IMR-90 (cell line): ENCODE measurements at regions not wholly inside any gene's neighbourhood (a gene's known extent, or its start where the extent isn't known, plus 50 kb on each side); places are given as distances from the start of the nearest gene placed in this dataset.
"Not testable (repeated sequence)": the region's sequence is repeated elsewhere in the genome, so short reads cannot be mapped to it uniquely, and the experiment has no call there.

ENCODE experiments used
- BHLHE40 ChIP-seq: fragments of 150-350 bp; IDR thresholded peaks from 2 replicates; pipeline ENCODE4 v1.6.1; 2016; ENCODE audit warnings: mild to moderate bottlenecking, low read depth, low read length
- CEBPB ChIP-seq: IDR thresholded peaks from 2 replicates; pipeline ENCODE4 v1.6.1; 2012; ENCODE audit warnings: low read depth, low read length, improper control_type of control experiment
- CHD1 ChIP-seq: IDR thresholded peaks from 2 replicates; pipeline ENCODE4 v1.6.1; 2012; ENCODE audit warnings: low read depth, low read length, improper control_type of control experiment
- CTCF ChIP-seq: conservative IDR thresholded peaks from 2 replicates; pipeline ENCODE4 v1.5.1; 2012; ENCODE audit warnings: mild to moderate bottlenecking, low read depth, low read length, improper control_type of control experiment
- ELK1 ChIP-seq: fragments of 150-350 bp; IDR thresholded peaks from 2 replicates; pipeline ENCODE4 v1.6.1; 2016; ENCODE audit warnings: low read depth, mild to moderate bottlenecking, low read length, moderate library complexity, borderline replicate concordance
- MAFK ChIP-seq: IDR thresholded peaks from 2 replicates; pipeline ENCODE4 v1.6.1; 2012; ENCODE audit warnings: low read depth, low read length, improper control_type of control experiment
- MXI1 ChIP-seq: IDR thresholded peaks from 2 replicates; pipeline ENCODE4 v1.6.1; 2012; ENCODE audit warnings: low read depth, mild to moderate bottlenecking, low read length, moderate library complexity, borderline replicate concordance
- POLR2A ChIP-seq: IDR thresholded peaks from 2 replicates; pipeline ENCODE4 v1.6.1; 2012; ENCODE audit warnings: mild to moderate bottlenecking, low read depth, low read length
- RAD21 ChIP-seq: IDR thresholded peaks from 2 replicates; pipeline ENCODE4 v1.6.1; 2012; ENCODE audit warnings: low read length, improper control_type of control experiment
- RFX5 ChIP-seq: IDR thresholded peaks from 2 replicates; pipeline ENCODE4 v1.8.0; 2012; ENCODE audit warnings: low read depth, mild to moderate bottlenecking, low read length, moderate library complexity
- SMC3 ChIP-seq: fragments of 150-350 bp; IDR thresholded peaks from 2 replicates; pipeline ENCODE4 v1.6.1; 2016; ENCODE audit warnings: low read depth, mild to moderate bottlenecking, antibody characterized with exemption, low read length, moderate library complexity
- USF2 ChIP-seq: fragments of 150-350 bp; IDR thresholded peaks from 2 replicates; pipeline ENCODE4 v1.6.1; 2017; ENCODE audit warnings: mild to moderate bottlenecking, antibody characterized with exemption, low read length, low read depth

- not testable (repeated sequence) for TF ChIP-seq RAD21, CTCF, POLR2A, CHD1, USF2, CEBPB, SMC3, RFX5, MXI1, ELK1, BHLHE40, MAFK
These were observed 4461.2 kb upstream of the TPTE start for GRCh38 chr21:6060054-6060681.
